Colonic mucosa (tissue), 4 donors: ENCODE measurements at regions not wholly inside any gene's neighbourhood (a gene's known extent, or its start where the extent isn't known, plus 50 kb on each side); places are given as distances from the start of the nearest gene placed in this dataset.

Experiments
- DNase-seq: peaks from one replicate; pipeline ENCODE4 v3.0.0-alpha.2; 2020
- H3K27ac ChIP-seq: fragments of 200-600 bp; one replicate; pipeline ENCODE4 v1.8.0; 2021
- H3K27me3 ChIP-seq: fragments of 200-600 bp; one replicate; pipeline ENCODE4 v1.8.0; 2021
- H3K36me3 ChIP-seq: fragments of 200-600 bp; one replicate; pipeline ENCODE4 v1.8.0; 2021
- H3K4me1 ChIP-seq: fragments of 200-600 bp; one replicate; pipeline ENCODE4 v1.8.0; 2021; ENCODE audit warnings: mild to moderate bottlenecking
- H3K4me3 ChIP-seq: fragments of 200-600 bp; one replicate; pipeline ENCODE4 v1.8.0; 2021
- H3K9ac ChIP-seq, 2 donors: one replicate each; pipeline ENCODE4 v1.7.0; 2013; ENCODE audit warnings: control low read depth in 2 of 2, low read depth in 2 of 2, low read length in 2 of 2
- H3K9me3 ChIP-seq: fragments of 200-600 bp; one replicate; pipeline ENCODE4 v1.8.0; 2021
- CTCF ChIP-seq: fragments of 200-600 bp; IDR thresholded peaks from one replicate; pipeline ENCODE4 v1.8.0; 2022; ENCODE audit warnings: antibody characterized with exemption, mild to moderate bottlenecking
- intact Hi-C: fragments of 100-400 bp; cut with DNase I; formaldehyde crosslinking; loops from one replicate; pipeline ENCODE4 v1.14.1; 2022
- donor health status: healthy.
- donor health status: DM: no; HTN: no; CAD: no.
- donor health status: DM: no; HTN: no; CAD: no.

GRCh38 chr4:22181736-22182135, 233.2 kb upstream of the KCNIP4 start:
- TF ChIP-seq CTCF = no peak
- Histone ChIP-seq H3K4me3 (no peak overlapping the region), H3K4me1 (no peaks in the 10 kb centered on the region), H3K27me3 (no peaks in the 10 kb centered on the region), H3K36me3 (no peaks in the 10 kb centered on the region), H3K9me3 (no peaks in the 10 kb centered on the region), H3K9ac (no peak overlapping the region), H3K27ac (no peak overlapping the region)
- no peak for DNase-seq
- intact Hi-C loops = no loop called here

GRCh38 chr4:22179124-22179874, 230.7 kb upstream of the KCNIP4 start:
- TF ChIP-seq CTCF = no peak
- Histone ChIP-seq H3K4me1 (no peaks in the 10 kb centered on the region), H3K4me3 (no peak overlapping the region), H3K27ac (no peak overlapping the region), H3K9me3 (no peaks in the 10 kb centered on the region), H3K9ac (no peak overlapping the region), H3K36me3 (no peaks in the 10 kb centered on the region), H3K27me3 (no peaks in the 10 kb centered on the region)
- no peak for DNase-seq
- intact Hi-C loops = no loop called here

- no peak overlapping the region for H3K27ac ChIP-seq
Measured at GRCh38 chr4:22174640-22175039, 226.1 kb upstream of the KCNIP4 start.

GRCh38 chr4:22170353-22170752, 221.8 kb upstream of the KCNIP4 start:
- intact Hi-C loops = no loop called here
- no peak for DNase-seq
- H3K27me3 ChIP-seq = no peaks in the 10 kb centered on the region
- H3K4me3 ChIP-seq = no peak overlapping the region
- no peak overlapping the region for H3K27ac ChIP-seq
- TF ChIP-seq CTCF = no peak
- H3K9ac ChIP-seq = no peak overlapping the region
- H3K4me1 ChIP-seq = no peaks in the 10 kb centered on the region
- H3K9me3 ChIP-seq = no peaks in the 10 kb centered on the region
- no peaks in the 10 kb centered on the region for H3K36me3 ChIP-seq

More at GRCh38 chr4:22174640-22175039, 226.1 kb upstream of the KCNIP4 start:
- no peaks in the 10 kb centered on the region for H3K9me3 ChIP-seq
- H3K9ac ChIP-seq = no peak overlapping the region
- no peak for TF ChIP-seq CTCF
- H3K36me3 ChIP-seq = no peaks in the 10 kb centered on the region
- intact Hi-C loops = no loop called here
- no peaks in the 10 kb centered on the region for H3K27me3 ChIP-seq
- no peak overlapping the region for H3K4me3 ChIP-seq
- DNase-seq = no peak
- no peaks in the 10 kb centered on the region for H3K4me1 ChIP-seq

GRCh38 chr4:22167201-22167600, 218.6 kb upstream of the KCNIP4 start:
- Histone ChIP-seq H3K4me1 (no peaks in the 10 kb centered on the region), H3K9ac (no peak overlapping the region), H3K4me3 (no peak overlapping the region), H3K27ac (no peak overlapping the region), H3K9me3 (no peaks in the 10 kb centered on the region), H3K27me3 (no peaks in the 10 kb centered on the region), H3K36me3 (no peaks in the 10 kb centered on the region)
- intact Hi-C loops = no loop called here
- TF ChIP-seq CTCF = no peak
- no peak for DNase-seq
